ENCODE measurements at regions not wholly inside any gene's neighbourhood (a gene's known extent, or its start where the extent isn't known, plus 50 kb on each side); places are given as distances from the start of the nearest gene placed in this dataset.

DNA sequence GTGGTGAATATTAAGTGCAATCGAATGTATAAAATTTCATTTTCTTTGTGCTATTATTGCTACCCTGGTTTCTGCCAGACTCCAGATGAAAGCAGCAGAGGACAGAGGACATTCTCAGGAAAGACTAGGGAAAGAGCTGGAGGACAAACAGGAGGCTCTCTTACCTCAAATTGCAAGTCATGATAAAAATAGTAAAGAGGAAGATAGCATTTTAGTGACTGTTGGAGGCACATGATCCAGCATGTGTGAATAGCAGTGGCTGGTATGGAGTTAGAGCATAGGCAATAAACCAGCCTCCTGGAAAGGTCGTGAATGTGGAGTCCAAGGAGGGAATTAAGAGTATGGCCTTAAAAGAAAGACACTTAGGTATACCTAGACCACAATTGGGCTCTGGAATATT is 1040.0 kb downstream of the STPG2 start:
- BruUV-seq (replicated peaks): no TSS peak
- no peak overlapping the region for H3K4me3 ChIP-seq (replicated peaks in 1 of 3; ENCODE audit: insufficient read depth in 1 of 3, low read depth in 1 of 3, low read length in 3 of 3)
- H2AFZ ChIP-seq (ENCODE audit: low read depth, low read length): no peak overlapping the region
- H3K9ac ChIP-seq (replicated peaks; ENCODE audit: extremely low read depth, insufficient read depth, low read length): no peak overlapping the region
- H3K79me2 ChIP-seq (ENCODE audit: control insufficient read depth, insufficient read depth, low read length): no peaks in the 10 kb centered on the region
- FAIRE-seq (no peak), DNase-seq (ENCODE audit: low read depth, low spot score) (no peak)
- dilution Hi-C loops (cut with MboI; ENCODE audit: extremely low pct_ligation_motif_present, low sequenced_read_pairs) (no loop called here), intact Hi-C loops (cut with micrococcal nuclease) (no loop called here)
- no peaks in the 10 kb centered on the region for H3K36me3 ChIP-seq (ENCODE audit: control insufficient read depth in 2 of 2, extremely low read depth in 1 of 2, insufficient read depth in 2 of 2, low read length in 2 of 2)
- no peak for TF ChIP-seq MAX (IDR thresholded peaks at IDR 0.05; ENCODE audit: insufficient read depth, insufficient read length)
- no peaks in the 10 kb centered on the region for H3K9me1 ChIP-seq (replicated peaks; ENCODE audit: control insufficient read depth, extremely low read depth, insufficient read depth, low read length)
- H3K27me3 ChIP-seq (ENCODE audit: control insufficient read depth in 2 of 2, insufficient read depth in 2 of 2, low read length in 2 of 2): no peaks in the 10 kb centered on the region
- no peak overlapping the region for H3K4me2 ChIP-seq (ENCODE audit: insufficient read depth, low read length)
- H3K27ac ChIP-seq (ENCODE audit: insufficient read depth, low read depth, low read length): no peak overlapping the region
- no peaks in the 10 kb centered on the region for H4K20me1 ChIP-seq (replicated peaks; ENCODE audit: control insufficient read depth, extremely low read depth, insufficient read depth, low read length)
- ChIA-PET CTCF (no interaction called here), POLR2A (interaction anchor here (0.5 kb wide), 1 partner anchor 620 kb away, joined by 3 read pairs; no protein-coding TSS in a partner anchor)
- H3K4me1 ChIP-seq (ENCODE audit: control insufficient read depth, extremely low read depth, insufficient read depth, low read length): no peaks in the 10 kb centered on the region
- no peaks in the 10 kb centered on the region for H3K9me3 ChIP-seq (replicated peaks; ENCODE audit: control insufficient read depth, insufficient read depth, low read length)

DNA sequence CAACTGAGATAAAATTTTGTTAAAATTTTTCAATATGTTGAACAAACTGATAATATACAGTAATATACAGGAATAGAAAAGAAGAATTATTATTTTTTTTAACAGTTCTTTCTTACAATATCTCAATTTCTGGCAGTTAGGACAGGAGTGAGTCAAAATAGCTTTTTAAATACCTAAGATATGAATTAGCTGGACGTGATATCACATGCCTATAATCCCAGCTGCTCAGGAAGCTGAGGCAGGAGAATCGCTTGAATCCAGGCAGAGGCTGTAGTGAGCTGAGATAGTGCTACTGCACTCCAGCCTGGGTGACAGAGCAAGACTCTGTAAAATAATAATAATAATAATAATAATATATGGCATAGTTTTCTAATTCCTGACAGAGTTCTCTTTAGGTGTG is 1039.3 kb downstream of the STPG2 start:
- H3K9me3 ChIP-seq (replicated peaks; ENCODE audit: control insufficient read depth, insufficient read depth, low read length): no peaks in the 10 kb centered on the region
- H3K4me1 ChIP-seq (ENCODE audit: control insufficient read depth, extremely low read depth, insufficient read depth, low read length): no peaks in the 10 kb centered on the region
- H3K4me3 ChIP-seq (replicated peaks in 1 of 3; ENCODE audit: insufficient read depth in 1 of 3, low read depth in 1 of 3, low read length in 3 of 3): no peak overlapping the region
- no peaks in the 10 kb centered on the region for H3K36me3 ChIP-seq (ENCODE audit: control insufficient read depth in 2 of 2, extremely low read depth in 1 of 2, insufficient read depth in 2 of 2, low read length in 2 of 2)
- FAIRE-seq (no peak), DNase-seq (ENCODE audit: low read depth, low spot score) (no peak)
- BruUV-seq (replicated peaks): no TSS peak
- TF ChIP-seq FOS (IDR thresholded peaks at IDR 0.05; ENCODE audit: borderline replicate concordance, insufficient read depth, low read length) (no peak), POLR2AphosphoS5 (IDR thresholded peaks at IDR 0.05; ENCODE audit: insufficient read depth, low read depth, low read length) (no peak), CTCF (IDR thresholded peaks at IDR 0.05; ENCODE audit: extremely low read depth in 1 of 2, insufficient read depth in 1 of 2, low read depth in 1 of 2, low read length in 2 of 2) (no peak), GATA2 (IDR thresholded peaks at IDR 0.05; ENCODE audit: insufficient read depth, insufficient read length, low read depth, low read length) (no peak), MAX (IDR thresholded peaks at IDR 0.05; ENCODE audit: insufficient read depth, insufficient read length) (no peak), MYC (IDR thresholded peaks at IDR 0.05; ENCODE audit: low read depth, low read length) (no peak), JUN (IDR thresholded peaks at IDR 0.05; ENCODE audit: borderline replicate concordance, insufficient read depth, insufficient read length, low read depth) (no peak), POLR2A (IDR thresholded peaks at IDR 0.05; ENCODE audit: low read depth, low read length) (no peak), EZH2 (IDR thresholded peaks at IDR 0.05; ENCODE audit: borderline replicate concordance, low read depth, low read length, severe bottlenecking) (no peak)
- no peaks in the 10 kb centered on the region for H3K27me3 ChIP-seq (ENCODE audit: control insufficient read depth in 2 of 2, insufficient read depth in 2 of 2, low read length in 2 of 2)
- intact Hi-C loops (cut with micrococcal nuclease) (no loop called here), dilution Hi-C loops (cut with MboI; ENCODE audit: extremely low pct_ligation_motif_present, low sequenced_read_pairs) (no loop called here)
- H3K27ac ChIP-seq (ENCODE audit: insufficient read depth, low read depth, low read length): no peak overlapping the region
- no peak overlapping the region for H3K4me2 ChIP-seq (ENCODE audit: insufficient read depth, low read length)
- POLR2A ChIA-PET: no interaction called here
- CTCF ChIA-PET: no interaction called here
- no peak overlapping the region for H3K9ac ChIP-seq (replicated peaks; ENCODE audit: extremely low read depth, insufficient read depth, low read length)
- no peak overlapping the region for H2AFZ ChIP-seq (ENCODE audit: low read depth, low read length)
- H4K20me1 ChIP-seq (replicated peaks; ENCODE audit: control insufficient read depth, extremely low read depth, insufficient read depth, low read length): no peaks in the 10 kb centered on the region
- no peaks in the 10 kb centered on the region for H3K79me2 ChIP-seq (ENCODE audit: control insufficient read depth, insufficient read depth, low read length)
- H3K9me1 ChIP-seq (replicated peaks; ENCODE audit: control insufficient read depth, extremely low read depth, insufficient read depth, low read length): no peaks in the 10 kb centered on the region
